Keratinocyte (primary cell): ENCODE measurements at regions not wholly inside any gene's neighbourhood (a gene's known extent, or its start where the extent isn't known, plus 50 kb on each side); places are given as distances from the start of the nearest gene placed in this dataset.

Experiments used
- DNase-seq: peaks from one replicate; pipeline ENCODE4 v3.0.0-alpha.2; 2011; ENCODE audit warnings: low read depth, missing footprints, low spot score
- FAIRE-seq: peaks from 2 replicates; lab custom pipeline; 2011; peaks lifted over from hg19 to GRCh38; lab: Jason Lieb, UNC
- H2AFZ ChIP-seq: 2 replicates; pipeline ENCODE4 v1.6.0; 2012; ENCODE audit warnings: low read length, control low read depth, inconsistent platforms; ENCODE audit not compliant: control insufficient read depth
- H3K27ac ChIP-seq: 2 replicates; pipeline ENCODE4 v1.5.1; 2011; ENCODE audit warnings: low read length; ENCODE audit not compliant: control insufficient read depth, insufficient read depth
- H3K27me3 ChIP-seq: 3 replicates; pipeline ENCODE4 v1.6.0; 2011; ENCODE audit warnings: low read length; ENCODE audit not compliant: control insufficient read depth, insufficient read depth; ENCODE audit errors: extremely low read depth
- H3K36me3 ChIP-seq, 2 experiments: 2 replicates in 1 of 2; 3 replicates in 1 of 2; pipeline ENCODE4 v1.5.1; 2011; ENCODE audit warnings: low read length in 2 of 2, mild to moderate bottlenecking in 1 of 2; ENCODE audit not compliant: control insufficient read depth in 2 of 2, insufficient read depth in 2 of 2; ENCODE audit errors: extremely low read depth in 1 of 2
- H3K4me1 ChIP-seq: 3 replicates; pipeline ENCODE4 v1.5.1; 2011; ENCODE audit warnings: low read length; ENCODE audit not compliant: control insufficient read depth, insufficient read depth; ENCODE audit errors: extremely low read depth
- H3K4me2 ChIP-seq: 3 replicates; pipeline ENCODE4 v1.6.0; 2011; ENCODE audit warnings: low read depth, low read length; ENCODE audit not compliant: control insufficient read depth, insufficient read depth; ENCODE audit errors: extremely low read depth
- H3K4me3 ChIP-seq, 3 experiments: fragments of 200-600 bp in 1 of 3; sonication (generic) in 1 of 3; 2 replicates in 2 of 3; 3 replicates in 1 of 3; pipeline ENCODE4 v1.5.1; 2011 to 2016; ENCODE audit warnings: low read length in 3 of 3, mild to moderate bottlenecking in 3 of 3, control low read depth in 2 of 3, inconsistent platforms in 1 of 3, low read depth in 1 of 3, mixed read lengths in 1 of 3, mixed run types in 1 of 3, moderate library complexity in 1 of 3; ENCODE audit not compliant: control insufficient read depth in 2 of 3, insufficient read depth in 2 of 3; ENCODE audit errors: extremely low read depth in 1 of 3
- H3K79me2 ChIP-seq: 2 replicates; pipeline ENCODE4 v1.6.0; 2012; ENCODE audit warnings: low read length; ENCODE audit not compliant: control insufficient read depth, insufficient read depth
- H3K9ac ChIP-seq: 3 replicates; pipeline ENCODE4 v1.6.0; 2011; ENCODE audit warnings: low read length; ENCODE audit not compliant: control insufficient read depth, insufficient read depth; ENCODE audit errors: extremely low read depth
- H3K9me1 ChIP-seq: 3 replicates; pipeline ENCODE4 v1.6.0; 2011; ENCODE audit warnings: low read length; ENCODE audit not compliant: control insufficient read depth, insufficient read depth; ENCODE audit errors: extremely low read depth
- H3K9me3 ChIP-seq: 2 replicates; pipeline ENCODE4 v1.5.1; 2012; ENCODE audit warnings: low read depth, low read length; ENCODE audit not compliant: control insufficient read depth
- H4K20me1 ChIP-seq: 3 replicates; pipeline ENCODE4 v1.6.0; 2011; ENCODE audit warnings: low read length; ENCODE audit not compliant: control insufficient read depth, insufficient read depth; ENCODE audit errors: extremely low read depth
- CTCF ChIP-seq, 3 experiments: IDR thresholded peaks in 1 of 3; conservative IDR thresholded peaks in 1 of 3; optimal IDR thresholded peaks in 1 of 3; 2 replicates in 2 of 3; 3 replicates in 1 of 3; pipeline versions ENCODE3 to v1.5.1; 2011; ENCODE audit warnings: low read length in 3 of 3, mild to moderate bottlenecking in 3 of 3, moderate library complexity in 2 of 3, control low read depth in 1 of 3, inconsistent platforms in 1 of 3; ENCODE audit not compliant: insufficient read depth in 2 of 3; ENCODE audit errors: extremely low read depth in 1 of 3
- EZH2 ChIP-seq: IDR thresholded peaks from one replicate; pipeline ENCODE4 v1.6.1; 2012; ENCODE audit warnings: inconsistent platforms, mild to moderate bottlenecking, low read length, moderate library complexity
- dilution Hi-C: fragments of 300-500 bp; cut with MboI; formaldehyde crosslinking; loops from one replicate; pipeline ENCODE4 v1.7.0; 2020; ENCODE audit warnings: low sequenced_read_pairs; ENCODE audit not compliant: extremely low pct_ligation_motif_present

- H3K9me1 ChIP-seq: no peaks in the 10 kb centered on the region
- H3K9me3 ChIP-seq: no peaks in the 10 kb centered on the region
- H3K36me3 ChIP-seq: no peaks in the 10 kb centered on the region
- no peaks in the 10 kb centered on the region for H3K4me1 ChIP-seq
- H3K79me2 ChIP-seq: no peaks in the 10 kb centered on the region
- no peak for DNase-seq
- FAIRE-seq: no peak
- H3K4me2 ChIP-seq: no peak overlapping the region
- no peak overlapping the region for H3K27ac ChIP-seq
- H3K9ac ChIP-seq: no peak overlapping the region
- H3K4me3 ChIP-seq: no peak overlapping the region
- H2AFZ ChIP-seq: no peak overlapping the region
- H3K27me3 ChIP-seq: no peaks in the 10 kb centered on the region
- dilution Hi-C loops: no loop called here
- no peaks in the 10 kb centered on the region for H4K20me1 ChIP-seq
- no peak for TF ChIP-seq EZH2
- no peak for TF ChIP-seq CTCF (optimal IDR thresholded peaks at IDR 0.05 in 1 of 3, IDR thresholded peaks at IDR 0.05 in 1 of 3, conservative IDR thresholded peaks at IDR 0.05 in 1 of 3; ENCODE audit: extremely low read depth in 1 of 3, insufficient read depth in 2 of 3, low read length in 3 of 3)
Measured at GRCh38 chr13:80844164-80844563, 503.2 kb upstream of the SPRY2 start.

- Histone ChIP-seq H4K20me1 (no peaks in the 10 kb centered on the region), H3K36me3 (no peaks in the 10 kb centered on the region), H3K9ac (no peak overlapping the region), H3K9me1 (no peaks in the 10 kb centered on the region), H3K4me2 (no peak overlapping the region), H2AFZ (no peak overlapping the region), H3K9me3 (no peaks in the 10 kb centered on the region), H3K4me1 (no peaks in the 10 kb centered on the region), H3K27ac (no peak overlapping the region), H3K79me2 (no peaks in the 10 kb centered on the region), H3K27me3 (no peaks in the 10 kb centered on the region), H3K4me3 (no peak overlapping the region)
- dilution Hi-C loops: no loop called here
- TF ChIP-seq EZH2: no peak
- TF ChIP-seq CTCF (optimal IDR thresholded peaks at IDR 0.05 in 1 of 3, IDR thresholded peaks at IDR 0.05 in 1 of 3, conservative IDR thresholded peaks at IDR 0.05 in 1 of 3; ENCODE audit: extremely low read depth in 1 of 3, insufficient read depth in 2 of 3, low read length in 3 of 3): no peak
- FAIRE-seq (no peak), DNase-seq (no peak)
Measured at GRCh38 chr13:80841414-80841813, 500.5 kb upstream of the SPRY2 start.
